SK-N-SH (cell line): ENCODE measurements at regions not wholly inside any gene's neighbourhood (a gene's known extent, or its start where the extent isn't known, plus 50 kb on each side); places are given as distances from the start of the nearest gene placed in this dataset.

Experiments
- CTCF ChIA-PET: fragments of 300-600, 350-600 bp; formaldehyde crosslinking; extraction: SDS; loops from one replicate; lab custom pipeline; 2021; lab: Yijun Ruan, JAX
- POLR2A ChIA-PET: fragments of 350-600 bp; sonication (Branson Sonifier 250); formaldehyde crosslinking; extraction: SDS; loops from one replicate; lab custom pipeline; 2020; ENCODE audit warnings: antibody characterized with exemption, inconsistent platforms; lab: Yijun Ruan, JAX
- DNase-seq: peaks from one replicate; pipeline ENCODE4 v3.0.0; 2012
- H2AFZ ChIP-seq: fragments of 200-600 bp; sonication (generic); 2 replicates; pipeline ENCODE4 v1.8.1; 2016; ENCODE audit warnings: antibody characterized with exemption, mild to moderate bottlenecking, low read depth
- H3F3A ChIP-seq: fragments of 200-600 bp; sonication (generic); replicated peaks from 2 replicates; pipeline ENCODE3; 2016; ENCODE audit warnings: antibody characterized with exemption, mild to moderate bottlenecking; ENCODE audit not compliant: insufficient read depth
- H3K27ac ChIP-seq, 2 experiments: fragments of 200-500 bp in 1 of 2; fragments of 200-600 bp in 1 of 2; sonication (Bioruptor generic) in 1 of 2; sonication (generic), shearing (Covaris generic) in 1 of 2; 2 replicates each; pipeline versions ENCODE4 v1.5.1 to v1.6.1; 2014 to 2016; ENCODE audit warnings: low read depth in 2 of 2, inconsistent platforms in 1 of 2, low read length in 1 of 2, mild to moderate bottlenecking in 1 of 2, mixed read lengths in 1 of 2
- H3K27me3 ChIP-seq: fragments of 200-600 bp; sonication (generic), shearing (Covaris generic); 2 replicates; pipeline ENCODE4 v1.6.1; 2016; ENCODE audit warnings: mixed run types; ENCODE audit not compliant: insufficient read depth
- H3K36me3 ChIP-seq, 2 experiments: fragments of 200-500 bp in 1 of 2; fragments of 200-600 bp in 1 of 2; sonication (Bioruptor generic) in 1 of 2; sonication (generic) in 1 of 2; replicated peaks in 1 of 2; 2 replicates each; pipeline versions ENCODE3 to v1.5.1; 2014 to 2016; ENCODE audit warnings: low read length in 1 of 2, mild to moderate bottlenecking in 1 of 2; ENCODE audit not compliant: insufficient read depth in 2 of 2, control insufficient read depth in 1 of 2
- H3K4me1 ChIP-seq, 2 experiments: fragments of 200-500 bp in 1 of 2; fragments of 200-600 bp in 1 of 2; sonication (Bioruptor generic) in 1 of 2; sonication (generic), shearing (Covaris generic) in 1 of 2; 2 replicates each; pipeline versions ENCODE4 v1.5.1 to v1.6.1; 2014 to 2016; ENCODE audit warnings: low read depth in 1 of 2, low read length in 1 of 2, mixed run types in 1 of 2; ENCODE audit not compliant: insufficient read depth in 2 of 2, control insufficient read depth in 1 of 2
- H3K4me2 ChIP-seq: fragments of 200-600 bp; sonication (generic), shearing (Covaris generic); 2 replicates; pipeline ENCODE4 v1.6.1; 2017; ENCODE audit warnings: mixed run types
- H3K4me3 ChIP-seq, 2 experiments: fragments of 200-500 bp in 1 of 2; fragments of 200-600 bp in 1 of 2; sonication (Bioruptor generic) in 1 of 2; sonication (generic), shearing (Covaris generic) in 1 of 2; 2 replicates each; pipeline versions ENCODE4 v1.5.1 to v1.8.1; 2014 to 2016; ENCODE audit warnings: low read depth in 2 of 2, inconsistent platforms in 1 of 2, low read length in 1 of 2, mild to moderate bottlenecking in 1 of 2, mixed read lengths in 1 of 2, moderate library complexity in 1 of 2
- H3K79me2 ChIP-seq: fragments of 200-600 bp; sonication (generic); 2 replicates; pipeline ENCODE4 v1.8.1; 2017; ENCODE audit warnings: mild to moderate bottlenecking; ENCODE audit not compliant: insufficient read depth
- H3K9ac ChIP-seq: fragments of 200-600 bp; sonication (generic); 2 replicates; pipeline ENCODE4 v1.6.1; 2017; ENCODE audit warnings: mixed run types
- H3K9me2 ChIP-seq: fragments of 200-600 bp; sonication (generic); 2 replicates; pipeline ENCODE4 v1.6.1; 2017; ENCODE audit warnings: mixed run types
- H3K9me3 ChIP-seq: fragments of 200-600 bp; sonication (generic); 2 replicates; pipeline ENCODE4 v1.6.1; 2017; ENCODE audit warnings: mixed run types, mild to moderate bottlenecking, moderate library complexity
- H4K20me1 ChIP-seq: fragments of 200-600 bp; sonication (generic); 2 replicates; pipeline ENCODE4 v1.6.1; 2017; ENCODE audit warnings: mild to moderate bottlenecking, mixed run types; ENCODE audit not compliant: insufficient read depth
- CHD2 ChIP-seq: fragments of 150-350 bp; IDR thresholded peaks from 2 replicates; pipeline ENCODE4 v1.6.1; 2018; ENCODE audit warnings: low read length; ENCODE audit not compliant: partially characterized antibody
- CTCF ChIP-seq: fragments of 200-600 bp; sonication (generic); IDR thresholded peaks from 2 replicates; pipeline ENCODE4 v1.6.1; 2017; ENCODE audit warnings: antibody characterized with exemption, mild to moderate bottlenecking, moderate library complexity
- EZH2phosphoT487 ChIP-seq: fragments of 200-600 bp; sonication (generic); IDR thresholded peaks from 2 replicates; pipeline ENCODE4 v1.6.1; 2017; ENCODE audit warnings: low read depth, mixed run types, mild to moderate bottlenecking, antibody characterized with exemption, moderate library complexity, borderline replicate concordance
- FOSL2 ChIP-seq: IDR thresholded peaks from 2 replicates; pipeline ENCODE4 v1.4.0; 2012; ENCODE audit warnings: low read depth, mild to moderate bottlenecking, moderate library complexity, borderline replicate concordance
- FOXM1 ChIP-seq: IDR thresholded peaks from 2 replicates; pipeline ENCODE4 v1.4.0; 2012; ENCODE audit warnings: low read depth, mild to moderate bottlenecking
- GABPA ChIP-seq: IDR thresholded peaks from 2 replicates; pipeline ENCODE4 v1.4.0; 2012; ENCODE audit warnings: low read depth, mild to moderate bottlenecking
- IRF3 ChIP-seq: fragments of 150-350 bp; IDR thresholded peaks from 2 replicates; pipeline ENCODE4 v1.6.1; 2016; ENCODE audit warnings: mild to moderate bottlenecking, low read depth, low read length
- MEF2A ChIP-seq: IDR thresholded peaks from 2 replicates; pipeline ENCODE4 v1.4.0; 2012; ENCODE audit warnings: low read depth, borderline replicate concordance
- MXI1 ChIP-seq: IDR thresholded peaks from 2 replicates; pipeline ENCODE4 v1.6.1; 2012; ENCODE audit warnings: mild to moderate bottlenecking, low read depth, low read length, improper control_type of control experiment
- NFIC ChIP-seq: IDR thresholded peaks from 2 replicates; pipeline ENCODE4 v1.4.0; 2012; ENCODE audit warnings: borderline replicate concordance
- RCOR1 ChIP-seq: fragments of 150-350 bp; IDR thresholded peaks from 2 replicates; pipeline ENCODE4 v1.6.1; 2017; ENCODE audit warnings: antibody characterized with exemption, low read length
- RXRA ChIP-seq: IDR thresholded peaks from 2 replicates; pipeline ENCODE4 v1.4.0; 2012; ENCODE audit warnings: low read depth, mild to moderate bottlenecking, borderline replicate concordance
- TAF1 ChIP-seq: IDR thresholded peaks from 2 replicates; pipeline ENCODE4 v1.6.1; 2012; ENCODE audit warnings: low read depth, mild to moderate bottlenecking, low read length, moderate library complexity, borderline replicate concordance
- TEAD4 ChIP-seq: IDR thresholded peaks from 2 replicates; pipeline ENCODE4 v1.4.0; 2012; ENCODE audit warnings: mild to moderate bottlenecking, borderline replicate concordance; ENCODE audit not compliant: insufficient read depth
- YY1 ChIP-seq: IDR thresholded peaks from 2 replicates; pipeline ENCODE4 v1.4.0; 2012; ENCODE audit warnings: low read depth, mild to moderate bottlenecking
- WGBS: methylation state at CpG from one replicate; pipeline ENCODE4 v1.1.6; 2017; ENCODE audit warnings: low lambda C conversion rate; 5-methylcytosine and 5-hydroxymethylcytosine counted together
- TF ChIP-seq, protein P1 (sequence below): IDR thresholded peaks from 2 replicates; pipeline ENCODE4 v1.6.1; 2012; ENCODE audit warnings: mild to moderate bottlenecking, low read depth, low read length, moderate library complexity
- TF ChIP-seq, protein P2 (sequence below): fragments of 150-350 bp; IDR thresholded peaks from 2 replicates; pipeline ENCODE4 v1.6.1; 2017; ENCODE audit warnings: antibody characterized with exemption, low read length, low read depth, borderline replicate concordance
- TF ChIP-seq, protein P3 (sequence below): IDR thresholded peaks from 2 replicates; pipeline ENCODE4 v1.4.0; 2012; ENCODE audit warnings: low read depth
- TF ChIP-seq, protein P4 (sequence below): IDR thresholded peaks from 2 replicates; pipeline ENCODE4 v1.4.0; 2012; ENCODE audit warnings: low read depth, borderline replicate concordance

- TF ChIP-seq, protein P1, sequence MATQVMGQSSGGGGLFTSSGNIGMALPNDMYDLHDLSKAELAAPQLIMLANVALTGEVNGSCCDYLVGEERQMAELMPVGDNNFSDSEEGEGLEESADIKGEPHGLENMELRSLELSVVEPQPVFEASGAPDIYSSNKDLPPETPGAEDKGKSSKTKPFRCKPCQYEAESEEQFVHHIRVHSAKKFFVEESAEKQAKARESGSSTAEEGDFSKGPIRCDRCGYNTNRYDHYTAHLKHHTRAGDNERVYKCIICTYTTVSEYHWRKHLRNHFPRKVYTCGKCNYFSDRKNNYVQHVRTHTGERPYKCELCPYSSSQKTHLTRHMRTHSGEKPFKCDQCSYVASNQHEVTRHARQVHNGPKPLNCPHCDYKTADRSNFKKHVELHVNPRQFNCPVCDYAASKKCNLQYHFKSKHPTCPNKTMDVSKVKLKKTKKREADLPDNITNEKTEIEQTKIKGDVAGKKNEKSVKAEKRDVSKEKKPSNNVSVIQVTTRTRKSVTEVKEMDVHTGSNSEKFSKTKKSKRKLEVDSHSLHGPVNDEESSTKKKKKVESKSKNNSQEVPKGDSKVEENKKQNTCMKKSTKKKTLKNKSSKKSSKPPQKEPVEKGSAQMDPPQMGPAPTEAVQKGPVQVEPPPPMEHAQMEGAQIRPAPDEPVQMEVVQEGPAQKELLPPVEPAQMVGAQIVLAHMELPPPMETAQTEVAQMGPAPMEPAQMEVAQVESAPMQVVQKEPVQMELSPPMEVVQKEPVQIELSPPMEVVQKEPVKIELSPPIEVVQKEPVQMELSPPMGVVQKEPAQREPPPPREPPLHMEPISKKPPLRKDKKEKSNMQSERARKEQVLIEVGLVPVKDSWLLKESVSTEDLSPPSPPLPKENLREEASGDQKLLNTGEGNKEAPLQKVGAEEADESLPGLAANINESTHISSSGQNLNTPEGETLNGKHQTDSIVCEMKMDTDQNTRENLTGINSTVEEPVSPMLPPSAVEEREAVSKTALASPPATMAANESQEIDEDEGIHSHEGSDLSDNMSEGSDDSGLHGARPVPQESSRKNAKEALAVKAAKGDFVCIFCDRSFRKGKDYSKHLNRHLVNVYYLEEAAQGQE, result no peak
These were observed 405.3 kb downstream of the TGFB2 start (continued) for GRCh38 chr1:218750216-218750970.

GRCh38 chr1:218751208-218751948 lies 406.2 kb downstream of the TGFB2 start:
- Histone ChIP-seq H3F3A (peaks cover 14% of the 10 kb centered on the region), H3K4me3 (no peak overlapping the region), H3K9me2 (no peaks in the 10 kb centered on the region), H3K9ac (no peak overlapping the region), H4K20me1 (no peaks in the 10 kb centered on the region), H3K4me2 (no peak overlapping the region), H3K9me3 (no peaks in the 10 kb centered on the region), H3K27me3 (no peaks in the 10 kb centered on the region), H3K79me2 (no peaks in the 10 kb centered on the region), H3K27ac (no peak overlapping the region), H3K36me3 (no peaks in the 10 kb centered on the region), H2AFZ (no peak overlapping the region)
- DNase-seq, result no peak
- 84% methylated on average over 12 of the region's 12 CpGs for WGBS
- TF ChIP-seq NFIC (no peak), FOSL2 (no peak), TEAD4 (no peak), MEF2A (no peak), MXI1 (no peak), EZH2phosphoT487 (no peak), FOXM1 (no peak), YY1 (no peak), CTCF (no peak), GABPA (no peak), CHD2 (no peak), RCOR1 (no peak), RXRA (no peak), TAF1 (no peak), IRF3 (no peak)
- TF ChIP-seq, protein P2, sequence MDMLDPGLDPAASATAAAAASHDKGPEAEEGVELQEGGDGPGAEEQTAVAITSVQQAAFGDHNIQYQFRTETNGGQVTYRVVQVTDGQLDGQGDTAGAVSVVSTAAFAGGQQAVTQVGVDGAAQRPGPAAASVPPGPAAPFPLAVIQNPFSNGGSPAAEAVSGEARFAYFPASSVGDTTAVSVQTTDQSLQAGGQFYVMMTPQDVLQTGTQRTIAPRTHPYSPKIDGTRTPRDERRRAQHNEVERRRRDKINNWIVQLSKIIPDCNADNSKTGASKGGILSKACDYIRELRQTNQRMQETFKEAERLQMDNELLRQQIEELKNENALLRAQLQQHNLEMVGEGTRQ, result no peak
- TF ChIP-seq, protein P3, sequence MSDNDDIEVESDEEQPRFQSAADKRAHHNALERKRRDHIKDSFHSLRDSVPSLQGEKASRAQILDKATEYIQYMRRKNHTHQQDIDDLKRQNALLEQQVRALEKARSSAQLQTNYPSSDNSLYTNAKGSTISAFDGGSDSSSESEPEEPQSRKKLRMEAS, result no peak
- TF ChIP-seq, protein P4, sequence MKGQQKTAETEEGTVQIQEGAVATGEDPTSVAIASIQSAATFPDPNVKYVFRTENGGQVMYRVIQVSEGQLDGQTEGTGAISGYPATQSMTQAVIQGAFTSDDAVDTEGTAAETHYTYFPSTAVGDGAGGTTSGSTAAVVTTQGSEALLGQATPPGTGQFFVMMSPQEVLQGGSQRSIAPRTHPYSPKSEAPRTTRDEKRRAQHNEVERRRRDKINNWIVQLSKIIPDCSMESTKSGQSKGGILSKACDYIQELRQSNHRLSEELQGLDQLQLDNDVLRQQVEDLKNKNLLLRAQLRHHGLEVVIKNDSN, result no peak
- TF ChIP-seq, all 33 proteins: peak for 0
- no peaks in the 10 kb centered on the region for H3K4me1 ChIP-seq
- ChIA-PET POLR2A (no interaction called here), CTCF (interaction anchor here (0.8 to 1.3 kb wide), 2 partner anchors 25 to 816 kb away, joined by 3 read pairs; no protein-coding TSS in a partner anchor)
